PC-3 (cell line): ENCODE measurements at regions not wholly inside any gene's neighbourhood (a gene's known extent, or its start where the extent isn't known, plus 50 kb on each side); places are given as distances from the start of the nearest gene placed in this dataset.

Experiments used
- ATAC-seq: fragments of 200-7000 bp; cut with Tn5 transposase; 2 replicates; pipeline ENCODE4 v1.9.1; 2020; ENCODE audit warnings: mild to moderate bottlenecking, moderate library complexity
- BruUV-seq: library from RNA; stranded (reverse); fragments of 400-500 nt; replicated peaks from 2 replicates; lab custom pipeline; 2021; lab: Mats Ljungman, UMichigan
- CTCF ChIA-PET: fragments of 300-600 bp; sonication (Branson Sonifier 250); formaldehyde crosslinking; loops from one replicate; lab custom pipeline; 2022; ENCODE audit warnings: antibody characterized with exemption; lab: Charles Lee
- POLR2A ChIA-PET: fragments of 300-600 bp; sonication (Branson Sonifier 250); formaldehyde crosslinking; loops from one replicate; lab custom pipeline; 2022; ENCODE audit warnings: antibody characterized with exemption; ENCODE audit not compliant: unreplicated experiment; lab: Charles Lee
- DNase-seq: peaks from one replicate; pipeline ENCODE4 v3.0.0-alpha.2; 2015
- H2AFZ ChIP-seq: fragments of 300-600 bp; sonication (generic); 2 replicates; pipeline ENCODE4 v1.6.0; 2016; ENCODE audit warnings: antibody characterized with exemption, low read length
- H3F3A ChIP-seq: fragments of 300-600 bp; sonication (generic); one replicate; pipeline ENCODE4 v1.6.0; 2017; ENCODE audit warnings: antibody characterized with exemption, low read length, control low read depth, mild to moderate bottlenecking; ENCODE audit not compliant: unreplicated experiment
- H3K27ac ChIP-seq: fragments of 300-600 bp; sonication (generic); 2 replicates; pipeline ENCODE4 v1.5.1; 2016; ENCODE audit warnings: mild to moderate bottlenecking, low read length
- H3K27me3 ChIP-seq: fragments of 300-600 bp; sonication (generic); 2 replicates; pipeline ENCODE4 v1.6.1; 2016; ENCODE audit warnings: low read length, mixed read lengths
- H3K36me3 ChIP-seq: fragments of 300-600 bp; sonication (generic); 2 replicates; pipeline ENCODE4 v1.6.1; 2016; ENCODE audit warnings: low read depth, mixed run types, low read length, mixed read lengths
- H3K4me1 ChIP-seq: fragments of 300-600 bp; sonication (generic); 2 replicates; pipeline ENCODE4 v1.5.1; 2016; ENCODE audit warnings: low read length; ENCODE audit not compliant: insufficient read depth
- H3K4me2 ChIP-seq: fragments of 300-600 bp; sonication (generic); 2 replicates; pipeline ENCODE4 v1.6.0; 2016; ENCODE audit warnings: low read length
- H3K4me3 ChIP-seq: fragments of 300-600 bp; sonication (generic); 2 replicates; pipeline ENCODE4 v1.5.1; 2016; ENCODE audit warnings: mild to moderate bottlenecking, low read length, mixed read lengths
- H3K79me2 ChIP-seq: fragments of 300-600 bp; sonication (generic); 2 replicates; pipeline ENCODE4 v1.6.1; 2017; ENCODE audit warnings: low read length, mixed read lengths
- H3K9ac ChIP-seq: fragments of 300-600 bp; sonication (generic); 2 replicates; pipeline ENCODE4 v1.6.0; 2016; ENCODE audit warnings: mild to moderate bottlenecking, low read length
- H3K9me2 ChIP-seq: fragments of 300-600 bp; sonication (generic); replicated peaks from 2 replicates; pipeline ENCODE4 v1.6.1; 2016; ENCODE audit warnings: mixed run types, low read length, mixed read lengths
- H3K9me3 ChIP-seq: fragments of 300-600 bp; sonication (generic); 2 replicates; pipeline ENCODE4 v1.6.1; 2016; ENCODE audit warnings: low read length, mixed read lengths
- H4K20me1 ChIP-seq: fragments of 300-600 bp; sonication (generic); 2 replicates; pipeline ENCODE4 v1.6.1; 2016; ENCODE audit warnings: low read length, mixed read lengths
- CTCF ChIP-seq: fragments of 300-600 bp; sonication (generic); conservative IDR thresholded peaks from 2 replicates; pipeline ENCODE4 v1.5.1; 2017; ENCODE audit warnings: antibody characterized with exemption, low read depth, mild to moderate bottlenecking, low read length
- EZH2 ChIP-seq: fragments of 300-600 bp; sonication (generic); IDR thresholded peaks from one replicate; pipeline ENCODE4 v1.6.1; 2017; ENCODE audit warnings: antibody characterized with exemption, mild to moderate bottlenecking, low read length; ENCODE audit not compliant: unreplicated experiment
- EZH2phosphoT487 ChIP-seq: fragments of 300-600 bp; sonication (generic); IDR thresholded peaks from 2 replicates; pipeline ENCODE4 v1.6.1; 2018; ENCODE audit warnings: mild to moderate bottlenecking, antibody characterized with exemption, low read length, borderline replicate concordance
- intact Hi-C: fragments of 100-400 bp; cut with micrococcal nuclease; formaldehyde crosslinking; loops from 2 replicates; pipeline ENCODE4 v1.9.0; 2023

GRCh38 chr5:143476601-143477211, 73.2 kb upstream of the NR3C1 start:
- ATAC-seq (no peak), DNase-seq (no peak)
- Histone ChIP-seq H3K9me2 (no peaks in the 10 kb centered on the region), H3K9me3 (no peaks in the 10 kb centered on the region), H3K4me1 (peaks cover 7% of the 10 kb centered on the region; the same call in 1 of the 2 replicates), H2AFZ (no peak overlapping the region), H3K9ac (no peak overlapping the region), H3K4me3 (no peak overlapping the region), H3K79me2 (no peaks in the 10 kb centered on the region), H3K27me3 (no peaks in the 10 kb centered on the region), H3F3A (no peaks in the 10 kb centered on the region), H3K36me3 (no peaks in the 10 kb centered on the region), H3K27ac (no peak overlapping the region), H3K4me2 (no peak overlapping the region), H4K20me1 (no peaks in the 10 kb centered on the region)
- intact Hi-C loops: no loop called here
- BruUV-seq: no TSS peak
- CTCF ChIA-PET: no interaction called here
- POLR2A ChIA-PET: interaction anchor here (0.7 kb wide), 1 partner anchor 1152 kb away, joined by 4 read pairs; the partner anchor contains the start of gene SPRY4
- TF ChIP-seq EZH2phosphoT487 (no peak), CTCF (no peak), EZH2 (no peak)

DNA sequence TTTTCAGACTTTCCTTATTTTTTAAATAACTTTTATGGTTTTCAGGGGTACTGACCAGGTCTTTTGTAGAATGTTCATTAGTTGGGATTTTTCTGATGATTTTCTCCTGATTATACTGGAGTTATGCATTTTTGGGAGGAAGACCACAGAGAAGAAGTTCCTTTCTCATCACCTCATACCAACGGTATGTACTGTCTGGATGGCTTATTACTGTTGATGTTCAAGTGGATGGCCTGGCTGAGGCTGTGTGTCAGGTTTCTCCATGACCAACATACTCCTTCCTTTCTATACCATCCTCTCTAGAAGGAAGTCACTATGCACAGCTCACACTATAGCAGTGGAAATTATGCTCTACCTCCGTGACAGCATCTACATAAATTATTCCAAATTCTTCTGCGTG, 71.1 kb upstream of the NR3C1 start:
- Histone ChIP-seq H3K27ac (no peak overlapping the region), H3K4me1 (peaks cover 6% of the 10 kb centered on the region; the same call in 1 of the 2 replicates), H3K4me2 (no peak overlapping the region), H3K4me3 (no peak overlapping the region), H3K9me3 (no peaks in the 10 kb centered on the region), H3K9ac (no peak overlapping the region), H3K27me3 (no peaks in the 10 kb centered on the region), H3K79me2 (no peaks in the 10 kb centered on the region), H3K9me2 (no peaks in the 10 kb centered on the region), H4K20me1 (no peaks in the 10 kb centered on the region), H3K36me3 (no peaks in the 10 kb centered on the region), H3F3A (no peaks in the 10 kb centered on the region), H2AFZ (no peak overlapping the region)
- intact Hi-C loops: no loop called here
- ChIA-PET CTCF (no interaction called here), POLR2A (no interaction called here)
- ATAC-seq (no peak), DNase-seq (no peak)
- BruUV-seq: no TSS peak
- no peak for TF ChIP-seq EZH2
- no peak for TF ChIP-seq CTCF
- TF ChIP-seq EZH2phosphoT487: no peak

GRCh38 chr5:143473481-143473880, 70.0 kb upstream of the NR3C1 start:
- Histone ChIP-seq H3F3A (no peaks in the 10 kb centered on the region), H3K4me3 (no peak overlapping the region), H3K27ac (no peak overlapping the region), H3K9me2 (no peaks in the 10 kb centered on the region), H3K9me3 (no peaks in the 10 kb centered on the region), H3K79me2 (no peaks in the 10 kb centered on the region), H2AFZ (no peak overlapping the region), H3K4me1 (no peaks in the 10 kb centered on the region), H3K4me2 (no peak overlapping the region), H4K20me1 (no peaks in the 10 kb centered on the region), H3K36me3 (no peaks in the 10 kb centered on the region), H3K27me3 (no peaks in the 10 kb centered on the region), H3K9ac (no peak overlapping the region)
- POLR2A ChIA-PET: no interaction called here
- no peak for ATAC-seq
- CTCF ChIA-PET: no interaction called here
- TF ChIP-seq EZH2: no peak
- no peak for TF ChIP-seq CTCF
- TF ChIP-seq EZH2phosphoT487: no peak
- DNase-seq: no peak
- BruUV-seq: no TSS peak
- intact Hi-C loops: no loop called here
